Retinal pigment epithelial cell (primary cell): ENCODE measurements at regions not wholly inside any gene's neighbourhood (a gene's known extent, or its start where the extent isn't known, plus 50 kb on each side); places are given as distances from the start of the nearest gene placed in this dataset.

Experiments used
- DNase-seq: peaks from one replicate; pipeline ENCODE4 v3.0.0-alpha.2; 2010; ENCODE audit warnings: low read depth
- H3K4me3 ChIP-seq: 2 replicates; pipeline ENCODE4 v1.5.1; 2011; ENCODE audit warnings: mild to moderate bottlenecking, low read length, control low read depth, moderate library complexity
- TF ChIP-seq, protein P1 (sequence below): conservative IDR thresholded peaks from 2 replicates; pipeline ENCODE4 v1.5.1; 2011; ENCODE audit warnings: low read depth, low read length, control low read depth, inconsistent platforms

DNA sequence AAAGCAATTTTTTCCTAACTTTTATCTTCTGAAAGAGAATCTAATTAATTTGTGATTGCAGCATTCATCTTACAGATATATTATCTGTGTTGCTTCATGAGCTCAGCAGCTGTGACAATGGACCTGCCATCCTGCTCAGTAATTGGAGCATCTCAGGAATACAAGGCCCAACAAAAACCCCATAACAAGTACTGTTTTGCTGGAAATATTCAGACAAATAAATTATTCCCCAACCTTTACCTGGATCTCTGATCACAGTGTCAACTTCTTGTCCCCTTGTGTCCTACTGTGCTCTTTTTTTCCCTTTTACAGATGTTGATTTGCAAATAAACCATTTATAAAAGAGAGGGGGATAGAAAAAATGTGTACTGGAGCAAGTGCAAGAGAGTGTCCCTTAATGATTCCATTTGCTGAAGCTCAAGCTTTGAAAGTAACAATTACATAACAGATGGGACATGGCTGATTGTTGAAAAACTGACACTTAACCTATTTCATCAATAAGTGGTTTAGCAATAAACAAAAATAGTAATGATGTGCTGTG lies 1063.4 kb upstream of the GHITM start:
- TF ChIP-seq, protein P1, sequence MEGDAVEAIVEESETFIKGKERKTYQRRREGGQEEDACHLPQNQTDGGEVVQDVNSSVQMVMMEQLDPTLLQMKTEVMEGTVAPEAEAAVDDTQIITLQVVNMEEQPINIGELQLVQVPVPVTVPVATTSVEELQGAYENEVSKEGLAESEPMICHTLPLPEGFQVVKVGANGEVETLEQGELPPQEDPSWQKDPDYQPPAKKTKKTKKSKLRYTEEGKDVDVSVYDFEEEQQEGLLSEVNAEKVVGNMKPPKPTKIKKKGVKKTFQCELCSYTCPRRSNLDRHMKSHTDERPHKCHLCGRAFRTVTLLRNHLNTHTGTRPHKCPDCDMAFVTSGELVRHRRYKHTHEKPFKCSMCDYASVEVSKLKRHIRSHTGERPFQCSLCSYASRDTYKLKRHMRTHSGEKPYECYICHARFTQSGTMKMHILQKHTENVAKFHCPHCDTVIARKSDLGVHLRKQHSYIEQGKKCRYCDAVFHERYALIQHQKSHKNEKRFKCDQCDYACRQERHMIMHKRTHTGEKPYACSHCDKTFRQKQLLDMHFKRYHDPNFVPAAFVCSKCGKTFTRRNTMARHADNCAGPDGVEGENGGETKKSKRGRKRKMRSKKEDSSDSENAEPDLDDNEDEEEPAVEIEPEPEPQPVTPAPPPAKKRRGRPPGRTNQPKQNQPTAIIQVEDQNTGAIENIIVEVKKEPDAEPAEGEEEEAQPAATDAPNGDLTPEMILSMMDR = no peak
- no peak for DNase-seq
- no peak overlapping the region for H3K4me3 ChIP-seq

DNA sequence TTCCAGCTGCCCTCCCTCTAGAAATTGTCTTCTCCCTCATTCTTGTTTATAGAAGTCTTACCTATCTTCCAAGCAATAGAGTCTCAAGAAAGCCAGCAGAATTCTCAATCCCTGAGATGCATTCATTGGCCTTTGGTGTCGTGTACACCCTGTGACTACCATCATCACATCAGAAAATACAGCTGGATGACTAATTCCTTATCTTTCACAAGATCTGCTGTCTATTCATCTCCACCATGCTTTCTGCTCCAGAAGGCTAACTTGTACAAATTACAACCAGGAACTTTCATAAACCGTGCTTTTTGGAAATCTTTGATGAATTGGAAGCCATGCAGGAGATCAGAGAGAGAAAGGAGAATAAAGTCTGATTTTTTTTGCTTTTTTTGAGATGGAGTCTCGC lies 1062.9 kb upstream of the GHITM start:
- TF ChIP-seq, protein P1 = no peak
- DNase-seq = no peak
- no peak overlapping the region for H3K4me3 ChIP-seq

DNA sequence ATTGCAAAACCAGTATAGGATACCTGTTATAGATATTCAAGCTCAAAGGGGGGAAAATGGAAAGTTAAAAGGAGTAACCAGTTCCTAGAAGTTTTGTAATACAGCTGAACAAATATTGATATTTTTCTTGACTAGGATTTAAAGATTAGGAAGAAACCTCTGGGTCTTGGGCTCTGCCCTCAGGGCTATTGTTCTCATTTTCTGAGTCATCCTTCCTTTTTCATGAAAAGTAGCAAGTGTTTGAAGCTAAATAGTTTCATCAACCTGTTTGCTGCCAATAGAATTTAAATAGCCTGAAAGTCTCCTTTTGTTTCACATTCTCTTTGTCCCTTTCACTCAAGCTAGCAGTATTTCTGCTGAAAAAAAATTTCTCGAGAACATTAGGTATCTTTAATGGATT lies 1061.1 kb upstream of the GHITM start:
- H3K4me3 ChIP-seq = no peak overlapping the region
- DNase-seq = no peak
- TF ChIP-seq, protein P1 = no peak

DNA sequence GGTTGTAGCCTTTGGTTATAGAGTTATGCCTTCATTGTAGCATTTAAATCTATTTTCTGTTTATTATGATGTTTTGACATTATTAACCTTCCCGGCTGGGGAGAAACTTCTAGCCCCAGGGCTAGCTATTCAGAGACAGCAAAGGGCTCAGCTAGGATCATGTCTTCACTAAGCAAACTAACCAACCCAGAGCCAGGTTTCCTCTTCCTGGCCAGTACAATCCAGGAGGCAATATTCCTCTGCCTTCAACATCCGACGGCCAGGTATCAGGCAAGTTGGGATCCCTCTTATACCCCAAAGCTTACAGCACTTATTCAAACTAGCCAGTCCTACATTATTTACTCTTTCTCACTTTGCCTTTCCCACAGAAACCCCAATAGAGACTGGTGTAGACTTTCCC lies 1060.7 kb upstream of the GHITM start:
- TF ChIP-seq, protein P1 = no peak
- H3K4me3 ChIP-seq = no peak overlapping the region
- DNase-seq = no peak

DNA sequence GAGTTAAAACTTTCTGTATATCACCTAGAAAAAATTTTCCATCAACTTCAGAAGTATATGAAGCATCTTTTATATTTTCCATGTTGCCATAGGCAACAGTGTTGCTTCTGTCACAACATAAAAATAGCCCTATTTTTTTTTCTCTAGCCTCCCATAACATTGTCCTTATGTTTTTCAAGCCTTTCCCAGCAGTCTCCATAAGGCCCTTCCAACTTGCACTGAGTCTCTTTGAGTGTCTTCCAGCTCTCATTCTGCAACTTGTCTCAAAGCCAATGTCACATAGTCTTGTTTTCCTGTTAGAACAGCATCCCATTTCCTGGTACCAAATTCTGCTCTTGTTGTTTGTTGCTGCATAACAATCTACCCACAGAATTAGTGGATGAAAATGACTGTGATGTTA lies 1055.5 kb upstream of the GHITM start:
- TF ChIP-seq, protein P1 = no peak
- no peak overlapping the region for H3K4me3 ChIP-seq
- DNase-seq = no peak

DNA sequence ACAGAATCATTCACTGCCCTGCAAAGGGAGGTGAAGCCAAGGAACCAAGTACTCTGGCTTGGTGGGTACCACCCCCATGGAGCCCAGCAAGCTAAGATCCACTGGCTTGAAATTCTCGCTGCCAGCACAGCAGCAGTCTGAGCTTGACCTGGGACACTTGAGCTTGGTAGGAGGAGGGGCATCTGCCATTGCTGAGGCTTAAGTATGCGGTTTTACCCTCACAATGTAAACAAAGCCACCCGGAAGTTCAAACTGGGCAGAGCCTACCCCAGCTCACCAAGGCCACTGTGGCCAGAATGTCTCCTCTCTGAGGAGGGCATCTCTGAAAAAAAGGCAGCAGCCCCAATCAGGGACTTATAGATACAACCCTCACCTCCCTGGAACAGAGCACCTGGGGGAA lies 1050.0 kb upstream of the GHITM start:
- TF ChIP-seq, protein P1 = no peak
- H3K4me3 ChIP-seq = no peak overlapping the region
- no peak for DNase-seq

DNA sequence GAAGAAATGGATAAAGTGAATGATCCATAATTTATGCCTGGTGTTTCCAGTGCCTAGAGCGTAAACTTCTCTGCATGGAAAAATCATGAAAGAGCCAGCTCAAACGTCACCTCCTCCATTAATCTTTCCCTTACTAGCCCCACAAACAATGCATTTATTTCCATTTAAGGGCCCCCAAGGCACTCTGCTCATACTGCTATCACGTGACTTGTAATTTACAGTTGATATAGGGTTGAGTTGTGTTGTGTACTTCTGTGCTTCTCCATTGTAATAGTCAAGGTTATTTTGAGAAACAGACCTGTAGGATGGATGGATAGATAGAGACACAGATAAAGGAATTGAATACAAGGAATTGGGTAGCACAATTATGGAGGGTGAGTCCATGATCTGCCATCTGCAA lies 1034.7 kb upstream of the GHITM start:
- TF ChIP-seq, protein P1 = no peak
- no peak for DNase-seq
- no peak overlapping the region for H3K4me3 ChIP-seq
